ENCODE measurements at regions not wholly inside any gene's neighbourhood (a gene's known extent, or its start where the extent isn't known, plus 50 kb on each side); places are given as distances from the start of the nearest gene placed in this dataset.

GRCh38 chr10:1858547-1858946, 121.2 kb upstream of the ADARB2 start:
- no peaks in the 10 kb centered on the region for H3K27me3 ChIP-seq (ENCODE audit: insufficient read depth, low read length)
- no peaks in the 10 kb centered on the region for H3K4me1 Mint-ChIP-seq
- H3K4ac ChIP-seq (ENCODE audit: low read depth, low read length) = no peak overlapping the region
- no peak overlapping the region for H4K5ac ChIP-seq (ENCODE audit: insufficient read length, low read depth, low read length)
- H2BK15ac ChIP-seq (ENCODE audit: low read depth, low read length) = no peak overlapping the region
- no peak overlapping the region for H3K27ac ChIP-seq (ENCODE audit: insufficient read length, low read depth, low read length)
- H3K23ac ChIP-seq (ENCODE audit: insufficient read length, low read depth, low read length) = no peak overlapping the region
- H4K91ac ChIP-seq (ENCODE audit: insufficient read length, low read depth, low read length) = no peak overlapping the region
- no peaks in the 10 kb centered on the region; the same call in 1 of the 2 replicates for H3K27me3 Mint-ChIP-seq (ENCODE audit: low read depth)
- no peak overlapping the region for H3K4me2 ChIP-seq (ENCODE audit: insufficient read depth, insufficient read length, low read length)
- no peak overlapping the region for H3K14ac ChIP-seq (ENCODE audit: insufficient read depth, low read length)
- H3K36me3 Mint-ChIP-seq (ENCODE audit: insufficient read depth in 1 of 3, low read depth in 3 of 3) = peaks cover 0 to 3% (median 1%) of the 10 kb centered on the region in 3 experiments; a peak in 3 of 7 replicates
- no peaks in the 10 kb centered on the region for H4K20me1 ChIP-seq (ENCODE audit: control insufficient read depth, insufficient read depth, insufficient read length)
- no peak overlapping the region for H2AFZ ChIP-seq (ENCODE audit: low read length)
- H3K79me1 ChIP-seq (ENCODE audit: insufficient read depth, low read depth, low read length, poor library complexity, severe bottlenecking) = no peaks in the 10 kb centered on the region
- H3K9me3 Mint-ChIP-seq = peaks cover 2 to 3% of the 10 kb centered on the region in 2 experiments
- H3T11ph ChIP-seq (ENCODE audit: low read length) = no peak overlapping the region
- H2BK12ac ChIP-seq (ENCODE audit: insufficient read length, low read depth, low read length) = no peak overlapping the region
- no peak overlapping the region for H2AK5ac ChIP-seq (ENCODE audit: insufficient read length, low read length)
- no peaks in the 10 kb centered on the region for H3K4me1 ChIP-seq (ENCODE audit: insufficient read depth, low read length)
- H3K23me2 ChIP-seq (ENCODE audit: insufficient read length, low read depth, low read length, poor library complexity, severe bottlenecking) = no peaks in the 10 kb centered on the region
- no peak for TF ChIP-seq CTCF (conservative IDR thresholded peaks at IDR 0.05)
- H2BK120ac ChIP-seq (ENCODE audit: low read depth, low read length, poor library complexity, severe bottlenecking) = no peak overlapping the region
- no peak overlapping the region for H3K27ac Mint-ChIP-seq
- no peak for DNase-seq
- no peaks in the 10 kb centered on the region for H3K79me2 ChIP-seq (ENCODE audit: insufficient read depth, low read length)
- H3K9ac ChIP-seq (ENCODE audit: extremely low read depth, insufficient read length, low read length) = no peak overlapping the region
- H3K18ac ChIP-seq (ENCODE audit: insufficient read length, low read depth, low read length) = no peak overlapping the region
- H4K8ac ChIP-seq (replicated peaks; ENCODE audit: insufficient read length, low read depth, low read length) = no peak overlapping the region
- no peak overlapping the region for H3K4me3 Mint-ChIP-seq
- H2BK20ac ChIP-seq (ENCODE audit: low read depth, low read length, poor library complexity, severe bottlenecking) = no peak overlapping the region
- WGBS (ENCODE audit: extremely low coverage, insufficient read length, low lambda C conversion rate) = no CpG with 5 or more reads among the region's 7 CpGs
- no peaks in the 10 kb centered on the region for H3K9me3 ChIP-seq (ENCODE audit: control insufficient read depth, low read depth, low read length)
- no peak overlapping the region for H3K56ac ChIP-seq (ENCODE audit: insufficient read length, low read depth, low read length)
- H2BK5ac ChIP-seq (ENCODE audit: insufficient read length, low read length) = no peak overlapping the region
